Endothelial cell of umbilical vein (primary cell): ENCODE measurements at regions not wholly inside any gene's neighbourhood (a gene's known extent, or its start where the extent isn't known, plus 50 kb on each side); places are given as distances from the start of the nearest gene placed in this dataset.

Source experiments
- CTCF ChIP-seq, 2 donors: IDR thresholded peaks; 1 replicate in 1 of 2; 2 replicates in 1 of 2; pipeline ENCODE4 v1.5.1; 2011; ENCODE audit warnings: low read length in 2 of 2, mild to moderate bottlenecking in 2 of 2, moderate library complexity in 2 of 2, control low read depth in 1 of 2, inconsistent platforms in 1 of 2, low read depth in 1 of 2; ENCODE audit not compliant: insufficient read depth in 1 of 2; ENCODE audit errors: extremely low read depth in 1 of 2
- EZH2 ChIP-seq: IDR thresholded peaks from 2 replicates; pipeline ENCODE4 v1.6.1; 2012; ENCODE audit warnings: borderline replicate concordance, low read depth, mild to moderate bottlenecking, moderate library complexity, low read length, inconsistent platforms; ENCODE audit not compliant: severe bottlenecking
- FOS ChIP-seq: IDR thresholded peaks from 2 replicates; pipeline ENCODE4 v1.6.1; 2011; ENCODE audit warnings: mild to moderate bottlenecking, low read length, moderate library complexity, borderline replicate concordance; ENCODE audit not compliant: insufficient read depth
- GATA2 ChIP-seq: IDR thresholded peaks from 2 replicates; pipeline ENCODE4 v1.7.0; 2011; ENCODE audit warnings: low read depth, mild to moderate bottlenecking, moderate library complexity, mixed read lengths, low read length; ENCODE audit not compliant: insufficient read length, insufficient read depth
- JUN ChIP-seq: IDR thresholded peaks from 2 replicates; pipeline ENCODE4 v1.6.1; 2011; ENCODE audit warnings: borderline replicate concordance, low read depth; ENCODE audit not compliant: insufficient read length, insufficient read depth
- MAX ChIP-seq: IDR thresholded peaks from 2 replicates; pipeline ENCODE4 v1.6.1; 2011; ENCODE audit not compliant: insufficient read depth, insufficient read length
- MYC ChIP-seq: IDR thresholded peaks from one replicate; pipeline ENCODE4 v1.6.1; 2011; ENCODE audit warnings: mild to moderate bottlenecking, low read depth, low read length
- POLR2A ChIP-seq: IDR thresholded peaks from 2 replicates; pipeline ENCODE4 v1.6.1; 2012; ENCODE audit warnings: low read depth, mild to moderate bottlenecking, control low read depth, low read length
- POLR2AphosphoS5 ChIP-seq: IDR thresholded peaks from 2 replicates; pipeline ENCODE4 v1.6.1; 2012; ENCODE audit warnings: low read depth, mild to moderate bottlenecking, control low read depth, low read length, moderate library complexity; ENCODE audit not compliant: insufficient read depth

- TF ChIP-seq EZH2 (no peak), CTCF (IDR thresholded peaks at IDR 0.05; ENCODE audit: extremely low read depth in 1 of 2, insufficient read depth in 1 of 2, low read depth in 1 of 2, low read length in 2 of 2) (no peak), JUN (no peak), GATA2 (no peak), POLR2A (no peak), POLR2AphosphoS5 (no peak), MYC (no peak), MAX (no peak), FOS (no peak)
Measured at GRCh38 chr7:84714765-84715164, 472.1 kb downstream of the SEMA3D start.
